ENCODE measurements at regions not wholly inside any gene's neighbourhood (a gene's known extent, or its start where the extent isn't known, plus 50 kb on each side); places are given as distances from the start of the nearest gene placed in this dataset.

GRCh38 chr7:152568972-152569371, 107.0 kb downstream of the XRCC2 start:
- TF ChIP-seq CTCF (IDR thresholded peaks at IDR 0.05) (no peak), POLR2A (IDR thresholded peaks at IDR 0.05) (no peak)

All from body of pancreas (tissue), 4 donors.